IMR-90 (cell line): ENCODE measurements at regions not wholly inside any gene's neighbourhood (a gene's known extent, or its start where the extent isn't known, plus 50 kb on each side); places are given as distances from the start of the nearest gene placed in this dataset.

Experiments
- ATAC-seq: fragments of 200-7000 bp; cut with Tn5 transposase; 2 replicates; pipeline ENCODE4 v1.9.1; 2020; ENCODE audit warnings: low read depth, mild to moderate bottlenecking, moderate library complexity
- BruUV-seq: library from RNA; stranded (reverse); fragments of 400-500 nt; replicated peaks from 2 replicates; lab custom pipeline; 2021; lab: Mats Ljungman, UMichigan
- CTCF ChIA-PET: fragments of 300-600 bp; formaldehyde crosslinking; extraction: SDS; loops from one replicate; lab custom pipeline; 2021; ENCODE audit warnings: antibody characterized with exemption; lab: Yijun Ruan, JAX
- POLR2A ChIA-PET: fragments of 300-600 bp; sonication (Branson Sonifier 250); formaldehyde crosslinking; loops from one replicate; lab custom pipeline; 2022; ENCODE audit warnings: antibody characterized with exemption; ENCODE audit not compliant: unreplicated experiment; lab: Charles Lee
- DNase-seq: peaks from one replicate; pipeline ENCODE4 v3.0.0; 2013
- H2AFZ ChIP-seq: replicated peaks from 2 replicates; pipeline ENCODE3; 2013; ENCODE audit warnings: low read length, mild to moderate bottlenecking; ENCODE audit not compliant: poor library complexity
- H2AK5ac ChIP-seq: 2 replicates; pipeline ENCODE4 v1.6.1; 2013; ENCODE audit warnings: low read depth, low read length, inconsistent platforms
- H2AK9ac ChIP-seq: replicated peaks from 2 replicates; pipeline ENCODE3; 2013; ENCODE audit warnings: mild to moderate bottlenecking, low read depth, low read length, moderate library complexity; ENCODE audit not compliant: poor library complexity
- H2BK120ac ChIP-seq: 2 replicates; pipeline ENCODE4 v1.6.1; 2013; ENCODE audit warnings: low read depth, low read length, inconsistent platforms
- H2BK15ac ChIP-seq: 3 replicates; pipeline ENCODE4 v1.6.1; 2013; ENCODE audit warnings: low read depth, low read length, inconsistent platforms
- H2BK20ac ChIP-seq: 2 replicates; pipeline ENCODE4 v1.6.1; 2013; ENCODE audit warnings: low read depth, mild to moderate bottlenecking, inconsistent platforms, low read length, moderate library complexity
- H2BK5ac ChIP-seq: 2 replicates; pipeline ENCODE4 v1.6.1; 2013; ENCODE audit warnings: mild to moderate bottlenecking, low read depth, low read length, inconsistent platforms; ENCODE audit not compliant: poor library complexity, severe bottlenecking
- H3K14ac ChIP-seq: replicated peaks from 2 replicates; pipeline ENCODE4 v1.6.1; 2013; ENCODE audit warnings: low read depth, low read length, inconsistent platforms
- H3K18ac ChIP-seq: 2 replicates; pipeline ENCODE4 v1.6.1; 2013; ENCODE audit warnings: low read depth, low read length, control low read depth
- H3K23ac ChIP-seq: 2 replicates; pipeline ENCODE4 v1.6.1; 2013; ENCODE audit warnings: low read depth, low read length, inconsistent platforms
- H3K27ac ChIP-seq: 2 replicates; pipeline ENCODE4 v1.5.1; 2013; ENCODE audit warnings: mild to moderate bottlenecking, control low read depth, low read length; ENCODE audit not compliant: insufficient read depth
- H3K27me3 ChIP-seq: 2 replicates; pipeline ENCODE4 v1.6.1; 2013; ENCODE audit warnings: low read length; ENCODE audit not compliant: control insufficient read depth, insufficient read depth
- H3K36me3 ChIP-seq: 2 replicates; pipeline ENCODE4 v1.6.1; 2013; ENCODE audit warnings: low read length, mixed read lengths; ENCODE audit not compliant: control insufficient read depth, insufficient read depth
- H3K4ac ChIP-seq: 2 replicates; pipeline ENCODE4 v1.6.1; 2013; ENCODE audit warnings: low read depth, low read length, inconsistent platforms
- H3K4me1 ChIP-seq: 2 replicates; pipeline ENCODE4 v1.6.1; 2013; ENCODE audit warnings: low read length, mixed read lengths; ENCODE audit not compliant: control insufficient read depth, insufficient read depth
- H3K4me2 ChIP-seq: 2 replicates; pipeline ENCODE4 v1.6.1; 2013; ENCODE audit warnings: low read depth, mild to moderate bottlenecking, control low read depth, low read length, moderate library complexity
- H3K4me3 ChIP-seq: 2 replicates; pipeline ENCODE4 v1.5.1; 2013; ENCODE audit warnings: low read depth, mild to moderate bottlenecking, control low read depth, low read length, moderate library complexity; ENCODE audit not compliant: insufficient read depth
- H3K56ac ChIP-seq: 2 replicates; pipeline ENCODE4 v1.6.1; 2013; ENCODE audit warnings: low read length, inconsistent platforms; ENCODE audit not compliant: insufficient read depth; ENCODE audit errors: extremely low read depth
- H3K79me1 ChIP-seq, 2 experiments: 2 replicates each; pipeline ENCODE4 v1.6.1; 2013; ENCODE audit warnings: low read length in 2 of 2, inconsistent platforms in 1 of 2, low read depth in 1 of 2
- H3K9ac ChIP-seq: 2 replicates; pipeline ENCODE4 v1.6.1; 2013; ENCODE audit warnings: low read depth, low read length, control low read depth
- H3K9me1 ChIP-seq: 2 replicates; pipeline ENCODE4 v1.6.1; 2013; ENCODE audit warnings: low read length, inconsistent platforms; ENCODE audit not compliant: insufficient read depth
- H3K9me3 ChIP-seq: 2 replicates; pipeline ENCODE4 v1.6.1; 2013; ENCODE audit warnings: low read length; ENCODE audit not compliant: control insufficient read depth, insufficient read depth
- H4K20me1 ChIP-seq: 2 replicates; pipeline ENCODE4 v1.6.1; 2013; ENCODE audit warnings: low read length, inconsistent platforms; ENCODE audit not compliant: insufficient read depth
- H4K5ac ChIP-seq: 2 replicates; pipeline ENCODE4 v1.6.1; 2013; ENCODE audit warnings: mild to moderate bottlenecking, low read depth, low read length, control low read depth
- H4K8ac ChIP-seq, 2 experiments: 2 replicates each; pipeline ENCODE4 v1.6.1; 2013; ENCODE audit warnings: low read depth in 2 of 2, low read length in 2 of 2, control low read depth in 1 of 2, inconsistent platforms in 1 of 2
- H4K91ac ChIP-seq: 2 replicates; pipeline ENCODE4 v1.6.1; 2013; ENCODE audit warnings: low read depth, low read length, inconsistent platforms; ENCODE audit not compliant: insufficient read depth
- BHLHE40 ChIP-seq: fragments of 150-350 bp; IDR thresholded peaks from 2 replicates; pipeline ENCODE4 v1.6.1; 2016; ENCODE audit warnings: mild to moderate bottlenecking, low read depth, low read length
- CEBPB ChIP-seq: IDR thresholded peaks from 2 replicates; pipeline ENCODE4 v1.6.1; 2012; ENCODE audit warnings: low read depth, low read length, improper control_type of control experiment
- ELK1 ChIP-seq: fragments of 150-350 bp; IDR thresholded peaks from 2 replicates; pipeline ENCODE4 v1.6.1; 2016; ENCODE audit warnings: low read depth, mild to moderate bottlenecking, low read length, moderate library complexity, borderline replicate concordance
- FOS ChIP-seq: fragments of 150-350 bp; IDR thresholded peaks from 2 replicates; pipeline ENCODE4 v1.6.1; 2016; ENCODE audit warnings: low read depth, low read length
- MAFK ChIP-seq: IDR thresholded peaks from 2 replicates; pipeline ENCODE4 v1.6.1; 2012; ENCODE audit warnings: low read depth, low read length, improper control_type of control experiment
- MAZ ChIP-seq: IDR thresholded peaks from 2 replicates; pipeline ENCODE4 v1.6.1; 2012; ENCODE audit warnings: low read depth, mild to moderate bottlenecking, low read length, improper control_type of control experiment, moderate library complexity, borderline replicate concordance
- MXI1 ChIP-seq: IDR thresholded peaks from 2 replicates; pipeline ENCODE4 v1.6.1; 2012; ENCODE audit warnings: low read depth, mild to moderate bottlenecking, low read length, moderate library complexity, borderline replicate concordance
- NFE2L2 ChIP-seq: fragments of 150-350 bp; IDR thresholded peaks from 2 replicates; pipeline ENCODE4 v1.6.1; 2016; ENCODE audit warnings: low read depth, mild to moderate bottlenecking, low read length
- POLR2A ChIP-seq: IDR thresholded peaks from 2 replicates; pipeline ENCODE4 v1.6.1; 2012; ENCODE audit warnings: mild to moderate bottlenecking, low read depth, low read length
- RAD21 ChIP-seq: IDR thresholded peaks from 2 replicates; pipeline ENCODE4 v1.6.1; 2012; ENCODE audit warnings: low read length, improper control_type of control experiment
- RCOR1 ChIP-seq: IDR thresholded peaks from 2 replicates; pipeline ENCODE4 v1.6.1; 2012; ENCODE audit warnings: mild to moderate bottlenecking, low read length, improper control_type of control experiment; ENCODE audit not compliant: insufficient replicate concordance
- RFX5 ChIP-seq: IDR thresholded peaks from 2 replicates; pipeline ENCODE4 v1.8.0; 2012; ENCODE audit warnings: low read depth, mild to moderate bottlenecking, low read length, moderate library complexity
- SMC3 ChIP-seq: fragments of 150-350 bp; IDR thresholded peaks from 2 replicates; pipeline ENCODE4 v1.6.1; 2016; ENCODE audit warnings: low read depth, mild to moderate bottlenecking, antibody characterized with exemption, low read length, moderate library complexity
- WGBS, 2 experiments: methylation state at CpG; one replicate each; pipeline versions ENCODE4 v1.1.5 to v1.1.7; 2013; ENCODE audit warnings: missing lambda C conversion rate in 2 of 2; ENCODE audit not compliant: insufficient read length in 1 of 2; ENCODE audit errors: extremely low coverage in 2 of 2; 5-methylcytosine and 5-hydroxymethylcytosine counted together
- dilution Hi-C: fragments of 300-500 bp; cut with HindIII; formaldehyde crosslinking; loops from one replicate; pipeline ENCODE4 v1.14.3; 2018; ENCODE audit warnings: low sequenced_read_pairs; ENCODE audit not compliant: unreplicated experiment
- in situ Hi-C: fragments of 300-500 bp; cut with MboI; formaldehyde crosslinking; loops from 3 replicates; pipeline ENCODE4 v1.14.3; 2019; ENCODE audit warnings: low sequenced_read_pairs, inconsistent platforms, mixed read lengths
- intact Hi-C: fragments of 100-400 bp; cut with micrococcal nuclease; formaldehyde crosslinking; loops from 2 replicates; pipeline ENCODE4 v1.10.0; 2022
- TF ChIP-seq, protein P1 (sequence below): fragments of 150-350 bp; IDR thresholded peaks from 2 replicates; pipeline ENCODE4 v1.6.1; 2017; ENCODE audit warnings: mild to moderate bottlenecking, antibody characterized with exemption, low read length, low read depth

GRCh38 chr13:55669051-55669450 lies 1471.7 kb upstream of the PRR20A start:
- no peaks in the 10 kb centered on the region for H3K9me1 ChIP-seq
- ATAC-seq, result no peak
- peaks cover 5% of the 10 kb centered on the region; the same call in 1 of the 2 replicates for H3K9me3 ChIP-seq
- no peak for DNase-seq
- H4K91ac ChIP-seq, result no peak overlapping the region
- no peak overlapping the region for H2BK15ac ChIP-seq
- no peak overlapping the region for H2BK20ac ChIP-seq
- WGBS, 2 experiments, result no CpG with 5 or more reads among the region's 1 CpG
- H3K4me3 ChIP-seq, result no peak overlapping the region
- ChIA-PET POLR2A (no interaction called here), CTCF (no interaction called here)
- H4K20me1 ChIP-seq, result no peaks in the 10 kb centered on the region
- no peak overlapping the region for H3K18ac ChIP-seq
- H2BK120ac ChIP-seq, result no peak overlapping the region
- no peak overlapping the region for H3K9ac ChIP-seq
- no peak overlapping the region for H2AFZ ChIP-seq
- no peak overlapping the region for H3K56ac ChIP-seq
- no peak overlapping the region for H2BK5ac ChIP-seq
- H3K4me2 ChIP-seq, result no peak overlapping the region
- H3K4ac ChIP-seq, result no peak overlapping the region
- H3K79me1 ChIP-seq, result no peaks in the 10 kb centered on the region
- TF ChIP-seq POLR2A, result no peak
- no peak for TF ChIP-seq CEBPB
- no peak for TF ChIP-seq MAFK
- TF ChIP-seq SMC3, result no peak
- no peak for TF ChIP-seq RCOR1
- TF ChIP-seq FOS, result no peak
- TF ChIP-seq NFE2L2, result no peak
- TF ChIP-seq MXI1, result no peak
- TF ChIP-seq BHLHE40, result no peak
- no peak for TF ChIP-seq MAZ
- no peak for TF ChIP-seq RAD21
- no peak for TF ChIP-seq ELK1
- TF ChIP-seq, protein P1, sequence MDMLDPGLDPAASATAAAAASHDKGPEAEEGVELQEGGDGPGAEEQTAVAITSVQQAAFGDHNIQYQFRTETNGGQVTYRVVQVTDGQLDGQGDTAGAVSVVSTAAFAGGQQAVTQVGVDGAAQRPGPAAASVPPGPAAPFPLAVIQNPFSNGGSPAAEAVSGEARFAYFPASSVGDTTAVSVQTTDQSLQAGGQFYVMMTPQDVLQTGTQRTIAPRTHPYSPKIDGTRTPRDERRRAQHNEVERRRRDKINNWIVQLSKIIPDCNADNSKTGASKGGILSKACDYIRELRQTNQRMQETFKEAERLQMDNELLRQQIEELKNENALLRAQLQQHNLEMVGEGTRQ, result no peak
- no peak for TF ChIP-seq RFX5
- H4K8ac ChIP-seq, result no peak overlapping the region
- H3K27me3 ChIP-seq, result no peaks in the 10 kb centered on the region
- dilution Hi-C loops (no loop called here), intact Hi-C loops (no loop called here), in situ Hi-C loops (no loop called here)
- H3K27ac ChIP-seq, result no peak overlapping the region
- BruUV-seq, result no TSS peak
- no peak overlapping the region for H3K14ac ChIP-seq
- H3K23ac ChIP-seq, result no peak overlapping the region
- no peak overlapping the region for H2AK5ac ChIP-seq
- no peak overlapping the region for H2AK9ac ChIP-seq
- H3K36me3 ChIP-seq, result no peaks in the 10 kb centered on the region
- H4K5ac ChIP-seq, result no peak overlapping the region
- no peaks in the 10 kb centered on the region for H3K4me1 ChIP-seq
